ENCODE measurements at regions not wholly inside any gene's neighbourhood (a gene's known extent, or its start where the extent isn't known, plus 50 kb on each side); places are given as distances from the start of the nearest gene placed in this dataset.
"Not testable (repeated sequence)": the region's sequence is repeated elsewhere in the genome, so short reads cannot be mapped to it uniquely, and the experiment has no call there.

DNA sequence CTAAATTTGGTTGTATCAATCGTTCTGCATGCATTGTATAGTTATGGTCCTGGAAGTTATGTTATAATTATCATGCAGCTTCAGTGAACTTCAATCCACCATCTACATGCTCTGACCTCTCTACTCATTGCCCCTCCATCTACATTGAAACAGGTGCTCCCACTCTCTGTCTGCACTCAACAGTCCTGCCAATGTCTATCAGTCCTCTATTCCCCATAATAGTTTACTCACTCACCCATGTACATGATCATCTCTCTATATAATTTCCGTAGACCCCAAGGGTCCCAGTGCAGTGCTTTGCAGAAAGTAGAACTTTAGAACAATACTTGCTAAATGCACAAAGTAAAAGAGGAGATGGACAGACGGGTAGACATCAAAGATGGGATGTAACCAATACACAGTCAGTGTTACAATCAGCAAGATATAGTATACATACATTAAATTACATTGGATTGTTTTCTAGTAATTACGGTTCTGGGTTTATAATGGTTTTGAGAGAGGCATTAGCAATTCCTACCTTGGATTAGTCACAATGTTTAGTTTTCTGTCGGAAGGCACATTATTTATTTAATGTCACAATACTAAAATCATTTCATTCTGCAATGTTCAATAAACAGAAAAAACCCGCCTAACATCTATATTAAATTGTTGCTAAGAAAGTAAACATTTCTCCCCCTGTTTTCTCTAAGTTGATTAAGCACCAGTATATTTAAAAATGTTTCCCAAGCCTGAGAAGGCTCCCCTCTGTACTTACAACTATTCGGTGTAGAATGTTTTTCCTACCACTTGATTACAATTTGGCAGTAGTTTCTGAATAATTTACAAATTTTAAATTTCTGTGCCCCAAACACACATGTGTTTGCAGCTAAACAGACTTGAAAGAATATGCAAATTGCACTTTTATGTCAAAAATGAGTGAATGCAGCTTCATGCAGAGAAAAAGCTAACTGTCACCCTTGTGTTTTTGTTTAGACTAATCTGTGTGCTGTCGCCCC, 94.4 kb upstream of the SIX2 start:
- DNase-seq: no peak
- H3K4me3 Mint-ChIP-seq (ENCODE audit: unreplicated experiment): no peak overlapping the region
- no peaks in the 10 kb centered on the region for H3K36me3 Mint-ChIP-seq (ENCODE audit: unreplicated experiment)
- no peaks in the 10 kb centered on the region for H3K4me1 Mint-ChIP-seq (ENCODE audit: low read depth, unreplicated experiment)
- no peaks in the 10 kb centered on the region for H3K9me3 Mint-ChIP-seq (ENCODE audit: unreplicated experiment)
- TF ChIP-seq, protein P1, sequence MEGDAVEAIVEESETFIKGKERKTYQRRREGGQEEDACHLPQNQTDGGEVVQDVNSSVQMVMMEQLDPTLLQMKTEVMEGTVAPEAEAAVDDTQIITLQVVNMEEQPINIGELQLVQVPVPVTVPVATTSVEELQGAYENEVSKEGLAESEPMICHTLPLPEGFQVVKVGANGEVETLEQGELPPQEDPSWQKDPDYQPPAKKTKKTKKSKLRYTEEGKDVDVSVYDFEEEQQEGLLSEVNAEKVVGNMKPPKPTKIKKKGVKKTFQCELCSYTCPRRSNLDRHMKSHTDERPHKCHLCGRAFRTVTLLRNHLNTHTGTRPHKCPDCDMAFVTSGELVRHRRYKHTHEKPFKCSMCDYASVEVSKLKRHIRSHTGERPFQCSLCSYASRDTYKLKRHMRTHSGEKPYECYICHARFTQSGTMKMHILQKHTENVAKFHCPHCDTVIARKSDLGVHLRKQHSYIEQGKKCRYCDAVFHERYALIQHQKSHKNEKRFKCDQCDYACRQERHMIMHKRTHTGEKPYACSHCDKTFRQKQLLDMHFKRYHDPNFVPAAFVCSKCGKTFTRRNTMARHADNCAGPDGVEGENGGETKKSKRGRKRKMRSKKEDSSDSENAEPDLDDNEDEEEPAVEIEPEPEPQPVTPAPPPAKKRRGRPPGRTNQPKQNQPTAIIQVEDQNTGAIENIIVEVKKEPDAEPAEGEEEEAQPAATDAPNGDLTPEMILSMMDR (IDR thresholded peaks at IDR 0.05; ENCODE audit: partially characterized antibody, unreplicated experiment): no peak
- no peak overlapping the region for H3K27ac Mint-ChIP-seq (ENCODE audit: unreplicated experiment)
- H3K27me3 Mint-ChIP-seq (ENCODE audit: unreplicated experiment): no peaks in the 10 kb centered on the region

DNA sequence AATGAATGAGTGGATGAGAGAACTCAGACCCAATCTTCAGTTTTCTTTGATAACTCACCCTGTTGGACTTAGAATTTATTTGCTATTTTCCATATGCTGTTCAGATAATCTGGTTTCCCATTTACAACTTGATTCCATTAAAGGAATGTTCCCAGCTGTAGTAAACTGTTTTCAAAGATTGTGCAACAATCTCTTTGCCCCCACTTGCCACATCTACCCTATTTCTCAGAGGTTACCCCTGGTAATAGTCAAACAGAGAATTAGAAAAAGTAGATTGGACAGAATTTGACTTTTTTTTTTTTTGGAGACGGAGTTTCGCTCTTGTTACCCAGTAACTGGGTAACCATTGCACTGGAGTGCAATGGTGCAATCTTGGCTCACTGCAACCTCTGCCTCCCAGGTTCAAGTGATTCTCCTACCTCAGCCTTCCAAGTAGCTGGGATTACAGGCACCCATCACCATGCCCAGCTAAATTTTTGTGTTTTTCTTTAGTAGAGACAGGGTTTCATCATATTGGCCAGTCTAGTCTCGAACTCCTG, 93.4 kb upstream of the SIX2 start:
- Mint-ChIP-seq H3K27me3 (ENCODE audit: unreplicated experiment) (no peaks in the 10 kb centered on the region), H3K9me3 (ENCODE audit: unreplicated experiment) (no peaks in the 10 kb centered on the region), H3K27ac (ENCODE audit: unreplicated experiment) (no peak overlapping the region), H3K4me3 (ENCODE audit: unreplicated experiment) (no peak overlapping the region), H3K36me3 (ENCODE audit: unreplicated experiment) (no peaks in the 10 kb centered on the region), H3K4me1 (ENCODE audit: low read depth, unreplicated experiment) (no peaks in the 10 kb centered on the region)
- TF ChIP-seq, protein P1 (IDR thresholded peaks at IDR 0.05; ENCODE audit: partially characterized antibody, unreplicated experiment): no peak
- no peak for DNase-seq

DNA sequence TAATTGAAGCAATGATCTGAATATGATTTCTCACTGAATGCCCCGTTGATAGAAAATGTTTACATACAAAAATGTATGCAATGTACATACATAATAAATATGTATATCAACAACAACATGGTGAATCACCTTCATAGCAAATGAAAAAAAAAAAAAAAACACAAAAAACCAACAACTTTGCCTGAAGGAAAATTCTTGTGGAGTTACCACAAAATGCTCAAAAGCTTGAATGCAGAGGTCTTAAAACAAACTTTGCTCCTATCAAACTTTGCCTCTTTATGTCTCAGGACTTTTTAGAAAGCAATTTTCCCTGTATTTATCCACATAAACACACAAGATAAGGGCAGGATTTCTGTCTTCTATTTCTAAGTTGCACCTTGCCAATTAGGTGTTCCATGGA, 92.9 kb upstream of the SIX2 start:
- TF ChIP-seq, protein P1 (IDR thresholded peaks at IDR 0.05; ENCODE audit: partially characterized antibody, unreplicated experiment): no peak
- Mint-ChIP-seq H3K9me3 (ENCODE audit: unreplicated experiment) (no peaks in the 10 kb centered on the region), H3K4me1 (ENCODE audit: low read depth, unreplicated experiment) (no peaks in the 10 kb centered on the region), H3K27ac (ENCODE audit: unreplicated experiment) (no peak overlapping the region), H3K36me3 (ENCODE audit: unreplicated experiment) (no peaks in the 10 kb centered on the region), H3K27me3 (ENCODE audit: unreplicated experiment) (no peaks in the 10 kb centered on the region), H3K4me3 (ENCODE audit: unreplicated experiment) (no peak overlapping the region)
- no peak for DNase-seq

DNA sequence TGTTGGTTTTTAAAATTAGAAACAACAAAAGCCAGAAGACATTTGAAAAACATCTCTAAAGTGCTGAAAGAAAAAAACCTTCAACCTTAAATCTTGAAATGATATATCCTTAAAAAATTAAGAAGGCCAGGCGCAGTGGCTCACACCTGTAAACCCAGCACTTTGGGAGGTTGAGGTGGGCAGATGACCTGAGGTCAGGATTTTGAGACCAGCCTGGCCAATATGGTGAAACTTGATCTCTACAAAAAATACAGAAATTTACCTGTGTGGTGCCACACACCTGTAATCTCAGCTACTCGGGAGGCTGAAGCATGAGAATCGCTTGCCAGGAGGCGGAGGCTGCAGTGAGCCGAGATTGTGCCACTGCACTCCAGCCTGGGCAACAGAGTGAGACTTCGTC, 87.7 kb upstream of the SIX2 start:
- TF ChIP-seq, protein P1 (IDR thresholded peaks at IDR 0.05; ENCODE audit: partially characterized antibody, unreplicated experiment): no peak
- Mint-ChIP-seq H3K4me1 (ENCODE audit: low read depth, unreplicated experiment) (no peaks in the 10 kb centered on the region), H3K27me3 (ENCODE audit: unreplicated experiment) (no peaks in the 10 kb centered on the region), H3K36me3 (ENCODE audit: unreplicated experiment) (no peaks in the 10 kb centered on the region), H3K4me3 (ENCODE audit: unreplicated experiment) (no peak overlapping the region), H3K9me3 (ENCODE audit: unreplicated experiment) (no peaks in the 10 kb centered on the region), H3K27ac (ENCODE audit: unreplicated experiment) (no peak overlapping the region)
- DNase-seq: no peak

DNA sequence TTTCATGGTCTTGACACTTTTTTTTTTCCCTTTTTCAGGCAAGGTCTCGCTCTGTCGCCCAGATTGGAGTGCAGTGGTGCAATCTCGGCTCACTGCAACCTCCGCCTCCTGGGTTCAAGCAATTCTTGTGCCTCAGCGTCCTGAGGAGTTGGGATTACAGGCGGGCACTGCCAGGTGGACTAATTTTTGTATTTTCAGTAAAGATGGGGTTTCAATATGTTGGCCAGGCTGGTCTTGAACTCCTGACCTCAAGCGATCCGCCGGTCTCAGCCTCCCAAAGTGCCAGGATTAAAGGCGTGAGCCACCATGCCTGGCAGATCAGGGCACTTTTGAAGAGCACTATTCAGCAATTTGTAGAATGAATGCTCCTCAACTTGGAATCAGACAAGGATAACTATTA, 86.8 kb upstream of the SIX2 start:
- not testable (repeated sequence) for DNase-seq; H3K4me3 Mint-ChIP-seq (ENCODE audit: unreplicated experiment); H3K27ac Mint-ChIP-seq (ENCODE audit: unreplicated experiment); H3K27me3 Mint-ChIP-seq (ENCODE audit: unreplicated experiment); H3K4me1 Mint-ChIP-seq (ENCODE audit: low read depth, unreplicated experiment); H3K36me3 Mint-ChIP-seq (ENCODE audit: unreplicated experiment); H3K9me3 Mint-ChIP-seq (ENCODE audit: unreplicated experiment)
